Stomach (tissue), 4 donors: ENCODE measurements at regions not wholly inside any gene's neighbourhood (a gene's known extent, or its start where the extent isn't known, plus 50 kb on each side); places are given as distances from the start of the nearest gene placed in this dataset.

ENCODE experiments used
- EP300 ChIP-seq: sonication (generic); formaldehyde crosslinking; IDR thresholded peaks from one replicate; pipeline ENCODE4 v1.6.1; 2017; ENCODE audit warnings: antibody characterized with exemption
- POLR2A ChIP-seq, 4 donors: fragments of 450-650 bp; IDR thresholded peaks; one replicate each; pipeline ENCODE4 v1.6.1; 2016; ENCODE audit warnings: antibody characterized with exemption in 4 of 4, control low read depth in 2 of 4, mild to moderate bottlenecking in 1 of 4, moderate library complexity in 1 of 4
- POLR2AphosphoS5 ChIP-seq, 3 donors: sonication (generic); formaldehyde crosslinking; IDR thresholded peaks; one replicate each; pipeline ENCODE4 v1.6.1; 2016; ENCODE audit warnings: antibody characterized with exemption in 3 of 3
- TF ChIP-seq, protein P1 (sequence below), 7 experiments: fragments of 450-650 bp in 4 of 7; fragments of 200-600 bp in 3 of 7; sonication (generic) in 3 of 7; IDR thresholded peaks; one replicate each; pipeline ENCODE4 v1.5.1; 2016 to 2019; ENCODE audit warnings: antibody characterized with exemption in 7 of 7, control low read depth in 2 of 7, mild to moderate bottlenecking in 1 of 7

DNA sequence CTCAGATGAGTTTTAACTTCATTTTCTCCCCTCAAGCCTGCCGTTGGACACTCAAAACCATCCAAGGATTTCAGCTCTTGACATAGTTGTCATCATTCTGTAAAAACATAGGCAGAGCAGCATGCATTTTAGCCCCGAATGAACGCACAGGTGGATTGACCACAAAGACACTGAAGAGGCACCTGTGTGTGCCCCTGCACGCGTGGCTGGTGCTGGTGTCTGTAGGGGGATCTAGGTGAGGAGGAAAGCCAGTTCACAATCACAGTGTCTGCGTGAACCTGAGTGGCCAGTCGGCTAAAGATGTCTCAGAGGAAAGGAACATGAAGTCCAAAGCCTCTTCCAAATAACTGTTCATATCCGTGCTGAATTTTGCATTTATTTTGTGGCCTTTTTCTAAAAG is 309.2 kb downstream of the QKI start:
- TF ChIP-seq, protein P1, sequence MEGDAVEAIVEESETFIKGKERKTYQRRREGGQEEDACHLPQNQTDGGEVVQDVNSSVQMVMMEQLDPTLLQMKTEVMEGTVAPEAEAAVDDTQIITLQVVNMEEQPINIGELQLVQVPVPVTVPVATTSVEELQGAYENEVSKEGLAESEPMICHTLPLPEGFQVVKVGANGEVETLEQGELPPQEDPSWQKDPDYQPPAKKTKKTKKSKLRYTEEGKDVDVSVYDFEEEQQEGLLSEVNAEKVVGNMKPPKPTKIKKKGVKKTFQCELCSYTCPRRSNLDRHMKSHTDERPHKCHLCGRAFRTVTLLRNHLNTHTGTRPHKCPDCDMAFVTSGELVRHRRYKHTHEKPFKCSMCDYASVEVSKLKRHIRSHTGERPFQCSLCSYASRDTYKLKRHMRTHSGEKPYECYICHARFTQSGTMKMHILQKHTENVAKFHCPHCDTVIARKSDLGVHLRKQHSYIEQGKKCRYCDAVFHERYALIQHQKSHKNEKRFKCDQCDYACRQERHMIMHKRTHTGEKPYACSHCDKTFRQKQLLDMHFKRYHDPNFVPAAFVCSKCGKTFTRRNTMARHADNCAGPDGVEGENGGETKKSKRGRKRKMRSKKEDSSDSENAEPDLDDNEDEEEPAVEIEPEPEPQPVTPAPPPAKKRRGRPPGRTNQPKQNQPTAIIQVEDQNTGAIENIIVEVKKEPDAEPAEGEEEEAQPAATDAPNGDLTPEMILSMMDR (IDR thresholded peaks at IDR 0.05): no peak
- TF ChIP-seq POLR2A (IDR thresholded peaks at IDR 0.05) (no peak), POLR2AphosphoS5 (IDR thresholded peaks at IDR 0.05) (no peak), EP300 (no peak)
